DOHH2 (cell line): ENCODE measurements at regions not wholly inside any gene's neighbourhood (a gene's known extent, or its start where the extent isn't known, plus 50 kb on each side); places are given as distances from the start of the nearest gene placed in this dataset.

Experiments used
- H3F3A ChIP-seq: fragments of 200-600 bp; sonication (generic), shearing (Covaris generic); 2 replicates; pipeline ENCODE4 v1.6.0; 2016; ENCODE audit warnings: antibody characterized with exemption, mild to moderate bottlenecking; ENCODE audit not compliant: control insufficient read depth, insufficient read depth
- H3K27ac ChIP-seq: fragments of 200-600 bp; sonication (generic); 2 replicates; pipeline ENCODE4 v1.5.1; 2014; ENCODE audit warnings: low read depth, mild to moderate bottlenecking, low read length, moderate library complexity
- H3K27me3 ChIP-seq: fragments of 200-600 bp; sonication (generic); 2 replicates; pipeline ENCODE4 v1.6.1; 2014; ENCODE audit warnings: mild to moderate bottlenecking, low read length, mixed read lengths; ENCODE audit not compliant: control insufficient read depth
- H3K36me3 ChIP-seq: fragments of 200-600 bp; sonication (generic); 2 replicates; pipeline ENCODE4 v1.6.1; 2014; ENCODE audit warnings: mild to moderate bottlenecking, low read length, moderate library complexity, mixed read lengths; ENCODE audit not compliant: control insufficient read depth
- H3K4me1 ChIP-seq: fragments of 200-600 bp; sonication (generic); 2 replicates; pipeline ENCODE4 v1.6.1; 2014; ENCODE audit warnings: mild to moderate bottlenecking, low read length, mixed read lengths; ENCODE audit not compliant: control insufficient read depth
- H3K4me2 ChIP-seq: fragments of 200-600 bp; sonication (generic); 2 replicates; pipeline ENCODE4 v1.6.0; 2014; ENCODE audit warnings: mild to moderate bottlenecking, low read length, moderate library complexity
- H3K4me3 ChIP-seq: fragments of 200-600 bp; sonication (generic); 2 replicates; pipeline ENCODE4 v1.5.1; 2014; ENCODE audit warnings: mild to moderate bottlenecking, low read length, mixed read lengths
- H3K79me2 ChIP-seq: fragments of 200-600 bp; sonication (generic); 2 replicates; pipeline ENCODE4 v1.6.1; 2014; ENCODE audit warnings: mild to moderate bottlenecking, low read length, mixed read lengths; ENCODE audit not compliant: control insufficient read depth
- H3K9me2 ChIP-seq: fragments of 200-600 bp; sonication (generic); replicated peaks from 2 replicates; pipeline ENCODE4 v1.6.1; 2014; ENCODE audit warnings: mild to moderate bottlenecking, low read length, mixed read lengths; ENCODE audit not compliant: control insufficient read depth
- H3K9me3 ChIP-seq: fragments of 200-600 bp; sonication (generic); 2 replicates; pipeline ENCODE4 v1.6.1; 2014; ENCODE audit warnings: antibody characterized with exemption, low read length, mixed read lengths; ENCODE audit not compliant: control insufficient read depth, insufficient read depth
- H4K20me1 ChIP-seq: fragments of 200-600 bp; sonication (generic); 2 replicates; pipeline ENCODE4 v1.6.0; 2014; ENCODE audit warnings: low read depth, mild to moderate bottlenecking, antibody characterized with exemption, low read length, moderate library complexity; ENCODE audit not compliant: control insufficient read depth, insufficient read depth
- EZH2phosphoT487 ChIP-seq: fragments of 200-600 bp; sonication (generic); IDR thresholded peaks from 2 replicates; pipeline ENCODE4 v1.6.1; 2017; ENCODE audit warnings: borderline replicate concordance, mild to moderate bottlenecking, antibody characterized with exemption, low read length, moderate library complexity, mixed read lengths
- TF ChIP-seq, protein P1 (sequence below): fragments of 200-600 bp; sonication (generic); IDR thresholded peaks from one replicate; pipeline ENCODE4 v1.5.1; 2014; ENCODE audit warnings: antibody characterized with exemption, mild to moderate bottlenecking, low read depth, low read length; ENCODE audit not compliant: poor library complexity, severe bottlenecking

DNA sequence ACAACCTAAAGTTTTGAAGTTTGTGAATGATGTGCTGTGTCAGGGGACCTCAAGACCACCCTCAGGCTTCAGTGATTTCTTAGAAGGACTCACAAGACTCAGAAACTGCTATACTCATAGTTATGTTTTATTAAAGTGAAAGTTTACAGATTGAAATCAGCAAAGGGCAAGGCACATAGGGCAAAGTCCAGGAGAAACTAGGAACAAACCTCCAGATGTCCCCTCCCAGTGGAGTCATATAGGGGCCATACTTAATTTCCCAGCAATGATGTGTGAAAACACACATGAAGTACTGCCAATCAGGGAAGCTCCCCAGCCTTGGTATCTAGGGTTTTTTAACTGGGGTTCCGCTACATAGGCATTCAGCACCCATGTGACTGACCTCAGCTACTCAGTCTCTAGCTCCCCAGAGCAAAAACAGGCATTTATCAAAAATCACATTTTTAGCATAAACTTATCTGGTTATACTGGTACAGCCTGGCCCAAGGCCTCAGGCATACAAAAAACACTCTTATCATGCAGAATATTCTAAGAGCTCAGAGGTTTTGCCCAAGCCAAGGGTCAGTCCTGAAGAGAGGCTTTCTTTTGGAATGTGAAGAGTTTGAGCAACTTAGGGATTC is 74.7 kb upstream of the ANKRD55 start:
- no peaks in the 10 kb centered on the region for H3K27me3 ChIP-seq
- H3K4me2 ChIP-seq: no peak overlapping the region
- no peaks in the 10 kb centered on the region; the same call in 1 of the 2 replicates for H3K9me2 ChIP-seq
- H3K36me3 ChIP-seq: no peaks in the 10 kb centered on the region
- no peaks in the 10 kb centered on the region for H3K4me1 ChIP-seq
- no peaks in the 10 kb centered on the region for H4K20me1 ChIP-seq
- no peak overlapping the region for H3K4me3 ChIP-seq
- H3K9me3 ChIP-seq: no peaks in the 10 kb centered on the region
- H3K79me2 ChIP-seq: no peaks in the 10 kb centered on the region
- H3K27ac ChIP-seq: no peak overlapping the region
- TF ChIP-seq, protein P1, sequence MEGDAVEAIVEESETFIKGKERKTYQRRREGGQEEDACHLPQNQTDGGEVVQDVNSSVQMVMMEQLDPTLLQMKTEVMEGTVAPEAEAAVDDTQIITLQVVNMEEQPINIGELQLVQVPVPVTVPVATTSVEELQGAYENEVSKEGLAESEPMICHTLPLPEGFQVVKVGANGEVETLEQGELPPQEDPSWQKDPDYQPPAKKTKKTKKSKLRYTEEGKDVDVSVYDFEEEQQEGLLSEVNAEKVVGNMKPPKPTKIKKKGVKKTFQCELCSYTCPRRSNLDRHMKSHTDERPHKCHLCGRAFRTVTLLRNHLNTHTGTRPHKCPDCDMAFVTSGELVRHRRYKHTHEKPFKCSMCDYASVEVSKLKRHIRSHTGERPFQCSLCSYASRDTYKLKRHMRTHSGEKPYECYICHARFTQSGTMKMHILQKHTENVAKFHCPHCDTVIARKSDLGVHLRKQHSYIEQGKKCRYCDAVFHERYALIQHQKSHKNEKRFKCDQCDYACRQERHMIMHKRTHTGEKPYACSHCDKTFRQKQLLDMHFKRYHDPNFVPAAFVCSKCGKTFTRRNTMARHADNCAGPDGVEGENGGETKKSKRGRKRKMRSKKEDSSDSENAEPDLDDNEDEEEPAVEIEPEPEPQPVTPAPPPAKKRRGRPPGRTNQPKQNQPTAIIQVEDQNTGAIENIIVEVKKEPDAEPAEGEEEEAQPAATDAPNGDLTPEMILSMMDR: no peak
- no peak for TF ChIP-seq EZH2phosphoT487
- H3F3A ChIP-seq: no peaks in the 10 kb centered on the region

DNA sequence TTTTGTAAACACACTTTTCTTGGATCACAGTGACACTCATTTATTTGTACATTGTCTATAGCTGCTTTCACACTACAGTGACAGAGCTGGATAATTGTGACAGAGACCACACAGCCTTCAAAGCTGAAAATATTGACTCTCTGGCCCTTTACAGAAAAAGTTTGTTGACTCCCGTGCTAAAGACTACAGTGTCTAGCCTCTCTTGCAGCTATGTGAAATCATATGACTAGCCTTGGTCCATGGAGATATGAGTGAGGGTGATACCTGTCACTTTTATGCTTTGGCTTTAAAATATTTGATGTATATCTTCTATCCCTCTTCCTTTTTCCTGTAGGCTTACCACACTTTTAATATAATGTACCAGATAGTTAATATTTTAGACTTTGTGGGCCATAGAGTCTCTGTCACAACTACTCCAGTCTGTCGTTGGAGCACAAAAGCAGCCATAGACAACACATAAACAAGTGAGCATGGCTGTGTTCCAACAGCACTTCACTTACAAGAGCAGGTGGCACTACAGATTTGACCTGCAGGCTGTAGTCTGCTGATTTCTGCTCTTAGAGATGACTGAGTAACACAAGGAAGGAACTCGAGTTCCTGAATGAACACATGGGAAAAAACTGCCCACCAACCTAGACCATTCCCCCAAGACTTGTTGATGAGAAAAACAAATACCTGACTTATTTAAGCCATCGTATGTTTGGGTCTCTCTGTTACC is 73.5 kb upstream of the ANKRD55 start:
- Histone ChIP-seq H3K9me2 (no peaks in the 10 kb centered on the region; the same call in 1 of the 2 replicates), H3K79me2 (no peaks in the 10 kb centered on the region), H3F3A (no peaks in the 10 kb centered on the region), H3K4me1 (no peaks in the 10 kb centered on the region), H3K36me3 (no peaks in the 10 kb centered on the region), H3K4me3 (no peak overlapping the region), H4K20me1 (no peaks in the 10 kb centered on the region), H3K9me3 (no peaks in the 10 kb centered on the region), H3K27ac (no peak overlapping the region), H3K27me3 (no peaks in the 10 kb centered on the region), H3K4me2 (no peak overlapping the region)
- TF ChIP-seq EZH2phosphoT487: no peak
- TF ChIP-seq, protein P1: no peak

DNA sequence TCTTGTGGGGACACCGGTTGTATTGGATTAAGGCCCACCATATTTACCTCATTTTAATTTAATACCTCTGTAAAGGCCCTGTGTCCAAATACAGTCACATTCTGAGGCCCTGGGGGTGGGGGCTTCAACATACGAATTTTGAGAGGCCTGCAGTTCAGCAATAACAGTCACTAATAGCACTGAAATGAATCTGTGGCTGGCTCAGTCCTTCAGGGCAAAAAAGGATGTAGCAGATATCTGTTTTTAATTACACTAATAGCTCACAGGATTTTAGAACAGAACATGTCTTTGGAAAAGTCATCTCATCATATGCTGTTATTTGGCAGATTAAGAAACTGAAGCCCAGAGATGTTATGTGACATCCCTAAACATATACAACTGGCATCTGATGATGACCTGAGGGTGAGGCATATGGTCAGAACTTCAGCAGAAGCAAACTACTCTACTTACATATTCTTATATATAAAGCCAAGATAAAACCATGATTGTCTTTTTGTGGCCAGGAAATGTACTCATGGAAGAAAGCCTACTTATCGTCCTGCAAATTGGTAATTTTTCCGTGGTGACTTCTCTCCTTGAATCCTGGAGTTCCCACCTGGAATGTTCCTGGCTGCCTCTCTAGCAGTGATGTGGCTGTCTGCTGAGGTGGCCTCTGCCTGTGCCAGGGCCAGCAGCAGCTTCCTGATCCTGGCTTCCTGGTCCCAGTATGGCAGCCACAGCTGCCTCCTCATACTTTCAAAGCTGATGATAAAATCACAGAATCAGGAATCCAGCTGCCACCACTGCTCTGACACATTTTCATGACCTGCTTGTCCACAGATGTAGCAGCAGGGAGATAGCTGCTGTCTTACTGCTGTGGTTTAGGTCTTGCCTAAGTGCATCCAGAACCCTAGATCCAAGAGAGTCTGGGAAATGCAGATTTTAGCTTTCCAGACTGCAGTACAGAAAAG is 72.1 kb upstream of the ANKRD55 start:
- H3F3A ChIP-seq: no peaks in the 10 kb centered on the region
- H3K4me2 ChIP-seq: no peak overlapping the region
- H3K27ac ChIP-seq: no peak overlapping the region
- no peaks in the 10 kb centered on the region for H3K79me2 ChIP-seq
- TF ChIP-seq EZH2phosphoT487: no peak
- TF ChIP-seq, protein P1: no peak
- no peak overlapping the region for H3K4me3 ChIP-seq
- no peaks in the 10 kb centered on the region for H4K20me1 ChIP-seq
- no peaks in the 10 kb centered on the region for H3K4me1 ChIP-seq
- H3K27me3 ChIP-seq: no peaks in the 10 kb centered on the region
- no peaks in the 10 kb centered on the region; the same call in 1 of the 2 replicates for H3K9me2 ChIP-seq
- H3K36me3 ChIP-seq: no peaks in the 10 kb centered on the region
- H3K9me3 ChIP-seq: no peaks in the 10 kb centered on the region
